Endometrium (tissue), 2 donors: ENCODE measurements at regions not wholly inside any gene's neighbourhood (a gene's known extent, or its start where the extent isn't known, plus 50 kb on each side); places are given as distances from the start of the nearest gene placed in this dataset.
A peak's percentile ranks its signal among the peaks of the same experiment; 100 is the strongest.

ENCODE experiments used
- FAIRE-seq: peaks from 2 replicates; lab custom pipeline; 2012; peaks lifted over from hg19 to GRCh38; lab: Jason Lieb, UNC
- donor health status: control.
- donor health status: control.

GRCh38 chr6:82013561-82014530, 233.7 kb downstream of the IBTK start:
- FAIRE-seq, result no peak

GRCh38 chr6:82006027-82006738, 241.4 kb downstream of the IBTK start:
- no peak for FAIRE-seq

- FAIRE-seq, result no peak
Observed at GRCh38 chr6:82000551-82000950, 247.0 kb downstream of the IBTK start.

GRCh38 chr6:81999826-82000225, 247.3 kb upstream of the TENT5A start:
- no peak for FAIRE-seq

GRCh38 chr6:81999270-81999669, 246.8 kb upstream of the TENT5A start:
- FAIRE-seq, result no peak

- FAIRE-seq, result no peak
Observed at GRCh38 chr6:81998432-81998831, 246.0 kb upstream of the TENT5A start.

GRCh38 chr6:81997090-81997926, 244.8 kb upstream of the TENT5A start:
- FAIRE-seq, result no peak

- FAIRE-seq, result no peak
Observed at GRCh38 chr6:81996414-81996813, 243.9 kb upstream of the TENT5A start.

GRCh38 chr6:81995548-81996289, 243.2 kb upstream of the TENT5A start:
- FAIRE-seq, result no peak

- FAIRE-seq, result no peak
Observed at GRCh38 chr6:81988871-81989270, 236.4 kb upstream of the TENT5A start.

- no peak for FAIRE-seq
Observed at GRCh38 chr6:81988446-81988845, 236.0 kb upstream of the TENT5A start.

- no peak for FAIRE-seq
Observed at GRCh38 chr6:81987293-81987692, 234.8 kb upstream of the TENT5A start.

- FAIRE-seq, result no peak
Observed at GRCh38 chr6:81985191-81985590, 232.7 kb upstream of the TENT5A start.

GRCh38 chr6:81984599-81984998, 232.1 kb upstream of the TENT5A start:
- no peak for FAIRE-seq

- no peak for FAIRE-seq
Observed at GRCh38 chr6:81981812-81982211, 229.3 kb upstream of the TENT5A start.

GRCh38 chr6:81979767-81980166, 227.3 kb upstream of the TENT5A start:
- no peak for FAIRE-seq

GRCh38 chr6:81979329-81979728, 226.8 kb upstream of the TENT5A start:
- FAIRE-seq, result no peak

- no peak for FAIRE-seq
Observed at GRCh38 chr6:81978230-81978629, 225.7 kb upstream of the TENT5A start.

GRCh38 chr6:81977486-81977885, 225.0 kb upstream of the TENT5A start:
- peak; percentile 18 for FAIRE-seq

- no peak for FAIRE-seq
Observed at GRCh38 chr6:81969814-81970213, 217.3 kb upstream of the TENT5A start.

- no peak for FAIRE-seq
Observed at GRCh38 chr6:81969011-81969410, 216.5 kb upstream of the TENT5A start.

GRCh38 chr6:81966968-81967367, 214.5 kb upstream of the TENT5A start:
- FAIRE-seq, result no peak
